ENCODE measurements at regions not wholly inside any gene's neighbourhood (a gene's known extent, or its start where the extent isn't known, plus 50 kb on each side); places are given as distances from the start of the nearest gene placed in this dataset.
A peak's percentile ranks its signal among the peaks of the same experiment; 100 is the strongest.
"Not testable (repeated sequence)": the region's sequence is repeated elsewhere in the genome, so short reads cannot be mapped to it uniquely, and the experiment has no call there.

- DNase-seq (ENCODE audit: low read depth in 2 of 2, low spot score in 1 of 2): peak; percentile 3 to 17
These were observed 57.1 kb downstream of the ADCYAP1 start for GRCh38 chr18:961644-962355.

DNA sequence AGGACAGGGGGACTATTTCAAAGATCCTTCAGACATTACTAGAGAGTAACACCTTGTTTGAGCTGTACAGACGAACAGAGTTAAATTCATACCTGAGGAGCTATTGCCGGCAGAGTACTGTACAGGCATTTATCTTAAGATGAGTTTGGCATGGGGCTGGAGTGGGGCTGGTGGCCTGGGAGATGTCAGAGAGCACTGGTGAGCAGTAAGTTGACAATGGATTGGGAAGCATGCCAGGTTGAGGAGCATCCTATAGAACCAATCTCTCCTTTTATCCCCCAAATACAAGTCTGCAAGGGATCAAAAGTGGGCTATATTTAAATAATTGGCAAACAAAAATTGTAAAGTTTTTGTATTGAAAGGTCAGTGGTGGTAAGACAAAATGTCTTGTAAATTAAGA lies 58.6 kb downstream of the ADCYAP1 start:
- DNase-seq (ENCODE audit: low read depth in 2 of 2, low spot score in 1 of 2): no peak

GRCh38 chr18:965921-966758 lies 61.5 kb downstream of the ADCYAP1 start:
- DNase-seq (ENCODE audit: low read depth in 2 of 2, low spot score in 1 of 2): no peak

DNA sequence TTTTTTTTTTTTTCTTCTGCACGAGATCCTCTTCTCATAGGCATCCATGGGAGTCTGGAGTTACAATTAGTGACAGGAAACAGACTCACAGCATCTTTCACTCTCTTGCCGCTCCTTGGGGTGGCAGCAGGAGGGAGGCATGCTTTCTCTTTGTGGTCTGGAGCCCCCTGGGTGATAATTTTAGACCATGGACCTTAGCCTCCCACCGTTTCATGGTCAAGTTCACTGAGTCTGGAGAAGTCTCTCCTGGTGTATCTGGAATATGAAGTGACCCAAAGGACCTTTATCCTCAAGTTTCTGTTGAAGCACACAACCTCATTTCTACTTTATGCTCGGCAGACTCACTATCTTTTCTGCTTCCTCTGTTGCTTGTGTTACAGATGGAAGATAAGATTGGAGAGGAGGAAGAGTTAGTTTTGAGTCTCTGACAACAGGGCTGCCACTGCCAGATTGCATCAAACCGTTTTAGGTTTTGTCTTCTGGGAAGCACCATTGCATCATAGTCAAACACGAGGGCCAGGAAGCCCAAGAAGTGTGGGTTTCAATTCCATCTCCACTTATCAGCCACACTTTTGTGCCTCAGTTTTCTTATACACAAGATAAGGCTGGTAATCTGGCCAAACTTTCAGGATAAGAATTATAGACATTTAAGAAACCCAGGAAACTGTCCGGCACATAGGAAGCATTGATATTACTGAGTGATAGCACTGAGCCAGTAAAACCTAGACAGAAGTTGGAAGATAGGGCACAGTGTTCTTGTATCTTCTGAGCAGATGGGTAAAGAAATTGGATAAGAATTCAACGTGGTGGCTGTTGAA lies 62.3 kb downstream of the ADCYAP1 start:
- no peak for DNase-seq (ENCODE audit: low read depth in 2 of 2, low spot score in 1 of 2)

- DNase-seq (ENCODE audit: low read depth in 2 of 2, low spot score in 1 of 2): not testable (repeated sequence)
These were observed 64.2 kb downstream of the ADCYAP1 start for GRCh38 chr18:968910-969309.

GRCh38 chr18:969311-969710 lies 64.6 kb downstream of the ADCYAP1 start:
- not testable (repeated sequence) for DNase-seq (ENCODE audit: low read depth in 2 of 2, low spot score in 1 of 2)

DNA sequence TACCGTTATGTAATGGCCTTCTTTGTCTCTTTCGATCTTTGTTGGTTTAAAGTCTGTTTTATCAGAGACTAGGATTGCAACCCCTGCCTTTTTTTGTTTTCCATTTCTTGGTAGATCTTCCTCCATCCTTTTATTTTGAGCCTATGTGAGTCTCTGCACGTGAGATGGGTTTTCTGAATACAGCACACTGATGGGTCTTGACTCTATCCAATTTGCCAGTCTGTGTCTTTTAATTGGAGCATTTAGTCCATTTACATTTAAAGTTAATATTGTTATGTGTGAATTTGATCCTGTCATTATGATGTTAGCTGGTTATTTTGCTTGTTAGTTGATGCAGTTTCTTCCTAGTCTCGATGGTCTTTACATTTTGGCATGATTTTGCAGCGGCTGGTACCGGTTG lies 69.9 kb downstream of the ADCYAP1 start:
- not testable (repeated sequence) for DNase-seq (ENCODE audit: low read depth in 2 of 2, low spot score in 1 of 2)

DNA sequence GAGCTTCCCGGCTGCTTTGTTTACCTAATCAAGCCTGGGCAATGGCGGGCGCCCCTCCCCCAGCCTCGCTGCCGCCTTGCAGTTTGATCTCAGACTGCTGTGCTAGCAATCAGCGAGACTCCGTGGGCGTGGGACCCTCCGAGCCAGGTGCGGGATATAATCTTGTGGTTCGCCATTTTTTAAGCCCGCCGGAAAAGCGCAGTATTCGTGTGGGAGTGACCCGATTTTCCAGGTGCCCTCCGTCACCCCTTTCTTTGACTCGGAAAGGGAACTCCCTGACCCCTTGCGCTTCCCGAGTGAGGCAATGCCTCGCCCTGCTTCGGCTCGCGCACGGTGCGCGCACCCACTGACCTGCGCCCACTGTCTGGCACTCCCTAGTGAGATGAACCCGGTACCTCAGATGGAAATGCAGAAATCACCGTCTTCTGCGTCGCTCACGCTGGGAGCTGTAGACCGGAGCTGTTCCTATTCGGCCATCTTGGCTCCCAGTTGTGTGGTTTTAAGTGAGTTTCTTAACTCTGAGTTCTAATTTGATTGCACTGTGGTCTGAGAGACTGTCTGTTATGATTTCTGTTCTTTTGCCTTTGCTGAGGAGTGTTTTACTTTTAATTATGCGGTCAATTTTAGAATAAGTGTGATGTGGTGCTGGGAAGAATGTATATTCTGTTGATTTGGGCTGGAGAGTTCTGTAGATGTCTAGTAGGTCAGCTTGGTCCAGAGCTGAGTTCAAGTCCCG lies 71.9 kb downstream of the ADCYAP1 start:
- DNase-seq (ENCODE audit: low read depth in 2 of 2, low spot score in 1 of 2): not testable (repeated sequence)

GRCh38 chr18:977327-977726 lies 72.7 kb downstream of the ADCYAP1 start:
- DNase-seq (ENCODE audit: low read depth in 2 of 2, low spot score in 1 of 2): not testable (repeated sequence)

DNA sequence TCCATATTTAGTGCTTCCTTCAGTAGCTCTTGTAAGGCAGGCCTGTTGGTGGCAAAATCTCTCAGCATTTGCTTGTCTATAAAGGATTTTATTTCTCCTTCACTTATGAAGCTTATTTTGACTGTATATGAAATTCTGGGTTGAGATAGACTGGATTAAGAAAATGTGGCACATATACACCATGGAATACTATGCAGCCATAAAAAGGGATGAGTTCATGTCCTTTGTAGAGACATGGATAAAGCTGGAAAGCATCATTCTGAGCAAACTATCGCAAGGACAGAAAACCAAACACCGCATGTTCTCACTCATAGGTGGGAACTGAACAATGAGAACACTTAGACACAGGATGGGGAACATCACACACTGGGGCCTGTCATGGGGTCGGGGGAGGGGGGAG lies 73.1 kb downstream of the ADCYAP1 start:
- not testable (repeated sequence) for DNase-seq (ENCODE audit: low read depth in 2 of 2, low spot score in 1 of 2)

GRCh38 chr18:980586-980985 lies 75.9 kb downstream of the ADCYAP1 start:
- DNase-seq (ENCODE audit: low read depth in 2 of 2, low spot score in 1 of 2): no peak

DNA sequence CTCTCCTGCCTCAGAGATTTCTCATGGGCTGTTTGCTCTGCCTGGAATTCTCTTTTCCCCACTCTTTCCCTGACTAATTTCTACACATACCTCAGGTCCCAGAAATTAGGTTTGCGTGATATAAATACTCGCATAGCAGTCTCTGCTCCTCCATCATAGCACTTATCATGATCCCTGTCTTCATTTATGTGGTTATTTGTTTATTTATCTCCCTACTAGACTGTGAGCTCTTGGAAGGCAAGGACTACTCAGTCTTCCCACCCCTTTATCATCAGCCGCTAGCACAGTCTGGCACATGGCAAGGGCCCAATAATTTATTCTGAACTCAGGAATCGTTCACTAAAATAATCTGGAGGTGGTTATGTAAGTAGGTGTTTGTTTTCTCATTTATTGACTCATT lies 79.3 kb downstream of the ADCYAP1 start:
- no peak for DNase-seq (ENCODE audit: low read depth in 2 of 2, low spot score in 1 of 2)

- no peak for DNase-seq (ENCODE audit: low read depth in 2 of 2, low spot score in 1 of 2)
These were observed 80.6 kb downstream of the ADCYAP1 start for GRCh38 chr18:985212-985661.

DNA sequence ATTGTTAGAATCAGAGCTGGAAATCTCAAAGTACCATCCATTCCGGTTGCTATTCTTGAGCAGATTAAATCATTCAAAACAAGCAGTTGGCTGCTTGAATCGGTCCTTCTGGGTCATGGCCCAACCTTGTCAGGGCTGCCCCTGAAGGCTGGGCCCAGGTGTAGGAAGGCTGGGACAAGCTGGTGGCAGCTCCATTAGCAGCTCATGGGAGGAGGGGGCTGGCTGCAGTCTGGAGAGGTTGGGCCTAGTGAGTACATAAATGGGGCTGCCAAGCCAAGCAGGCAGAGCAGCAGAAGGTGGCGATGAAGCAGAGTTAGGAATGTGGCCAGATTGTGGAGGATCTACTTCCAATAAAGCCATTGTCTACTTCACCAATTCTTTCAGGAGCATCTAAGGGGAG lies 81.4 kb downstream of the ADCYAP1 start:
- DNase-seq (ENCODE audit: low read depth in 2 of 2, low spot score in 1 of 2): no peak

DNA sequence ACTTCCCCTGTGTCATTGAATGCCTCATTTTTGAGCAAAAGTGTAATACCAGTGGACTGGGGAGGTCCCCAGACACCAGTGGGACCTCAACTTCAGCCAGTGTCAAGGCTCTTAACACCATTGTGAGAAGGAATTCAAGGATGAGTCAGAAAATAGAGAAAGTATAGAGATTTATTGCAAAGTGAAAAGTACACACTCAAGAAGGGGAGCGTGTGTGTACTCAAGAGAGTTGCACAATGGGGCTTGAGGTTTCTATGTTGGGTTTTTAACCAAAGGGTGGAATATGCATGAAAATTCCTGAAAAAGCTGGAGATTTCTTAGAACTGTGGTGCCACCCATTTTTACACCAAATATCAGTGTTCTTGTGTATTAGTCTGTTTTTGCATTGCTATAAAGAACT lies 81.9 kb downstream of the ADCYAP1 start:
- DNase-seq (ENCODE audit: low read depth in 2 of 2, low spot score in 1 of 2): no peak

- no peak for DNase-seq (ENCODE audit: low read depth in 2 of 2, low spot score in 1 of 2)
These were observed 82.9 kb downstream of the ADCYAP1 start for GRCh38 chr18:987325-988186.

DNA sequence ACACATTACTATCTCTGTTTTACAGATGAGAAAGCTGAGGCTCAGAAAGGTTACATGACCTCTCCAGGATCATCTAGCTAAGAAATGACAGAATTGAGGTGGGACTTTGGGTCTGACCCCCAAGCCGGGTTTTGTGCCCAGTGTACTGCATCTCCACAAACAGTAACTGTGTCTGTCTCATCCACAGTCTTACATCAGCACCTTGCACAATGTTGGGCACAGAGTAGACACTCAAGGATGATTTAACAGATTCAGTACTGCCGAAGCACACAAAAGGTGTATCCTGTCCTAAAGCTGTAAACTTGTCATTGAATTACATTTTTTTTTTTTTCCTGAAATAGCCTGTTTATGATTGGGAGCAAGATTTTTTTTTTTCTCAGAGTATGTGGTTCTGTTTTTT lies 84.8 kb downstream of the ADCYAP1 start:
- no peak for DNase-seq (ENCODE audit: low read depth in 2 of 2, low spot score in 1 of 2)

- no peak for DNase-seq (ENCODE audit: low read depth in 2 of 2, low spot score in 1 of 2)
These were observed 85.5 kb downstream of the ADCYAP1 start for GRCh38 chr18:990197-990596.

DNA sequence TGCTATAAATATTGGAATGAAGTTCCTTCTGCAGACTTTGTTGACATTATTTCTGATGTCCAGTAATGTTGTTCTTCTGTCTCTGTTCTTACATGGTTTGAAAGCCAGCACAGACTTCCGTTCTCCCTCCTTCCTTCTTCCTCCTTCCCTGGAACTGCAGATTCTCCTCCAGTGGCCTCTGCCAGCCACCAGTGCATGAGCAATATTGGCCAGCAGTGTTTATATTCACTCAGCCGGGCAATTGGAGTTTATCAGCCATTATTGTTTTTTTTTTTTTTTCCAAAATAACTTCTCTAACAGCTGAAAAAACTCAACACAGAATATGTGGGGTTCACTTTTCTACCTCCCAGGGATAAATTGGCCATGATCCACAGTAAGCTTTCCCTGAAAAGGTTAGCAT lies 86.8 kb downstream of the ADCYAP1 start:
- no peak for DNase-seq (ENCODE audit: low read depth in 2 of 2, low spot score in 1 of 2)

GRCh38 chr18:993560-993959 lies 88.9 kb downstream of the ADCYAP1 start:
- DNase-seq (ENCODE audit: low read depth in 2 of 2, low spot score in 1 of 2): no peak

Data from stimulated activated CD8-positive, alpha-beta memory T cell treated with anti-CD3 and anti-CD28 coated beads, Interleukin-4, amount 100 ng/mL, for 1 hour (primary cell).